ENCODE measurements at regions not wholly inside any gene's neighbourhood (a gene's known extent, or its start where the extent isn't known, plus 50 kb on each side); places are given as distances from the start of the nearest gene placed in this dataset.

DNA sequence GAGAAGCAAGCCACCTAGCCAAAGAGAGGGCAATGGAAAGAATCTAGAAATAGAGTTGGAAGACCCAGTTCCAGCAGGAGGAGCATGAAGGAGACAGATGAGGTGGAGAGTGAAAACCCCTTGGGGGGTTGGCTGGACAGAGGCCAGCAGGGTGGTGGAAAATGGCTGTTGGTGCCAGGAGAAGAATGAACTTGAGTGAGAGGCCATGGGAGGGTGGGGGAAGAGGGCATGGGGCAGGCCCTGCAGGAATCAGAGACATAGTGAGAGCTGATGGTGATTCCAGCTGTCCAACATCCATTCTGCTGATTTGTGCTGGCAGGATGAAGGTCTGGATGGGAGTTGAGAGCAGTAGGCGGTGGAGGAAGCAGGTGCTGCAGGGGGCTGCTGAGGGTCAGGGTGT, 108.0 kb upstream of the TNP1 start:
- H3K4me1 ChIP-seq (ENCODE audit: control insufficient read depth, insufficient read depth, low read length): no peaks in the 10 kb centered on the region
- H3K27ac ChIP-seq (ENCODE audit: low read depth, low read length): no peak overlapping the region
- WGBS (ENCODE audit: insufficient coverage): 89% methylated on average over 1 of the region's 1 CpG
- H3K9me3 ChIP-seq (ENCODE audit: control insufficient read depth, insufficient read depth, low read length): no peaks in the 10 kb centered on the region
- no peaks in the 10 kb centered on the region for H3K27me3 ChIP-seq (ENCODE audit: control insufficient read depth, insufficient read depth, low read length)
- H3K4me3 ChIP-seq (ENCODE audit: low read depth, low read length): no peak overlapping the region
- no peak for DNase-seq (ENCODE audit: low read depth in 4 of 6, low spot score in 6 of 6)
- no peaks in the 10 kb centered on the region for H3K36me3 ChIP-seq (ENCODE audit: control insufficient read depth, insufficient read depth, low read length)

DNA sequence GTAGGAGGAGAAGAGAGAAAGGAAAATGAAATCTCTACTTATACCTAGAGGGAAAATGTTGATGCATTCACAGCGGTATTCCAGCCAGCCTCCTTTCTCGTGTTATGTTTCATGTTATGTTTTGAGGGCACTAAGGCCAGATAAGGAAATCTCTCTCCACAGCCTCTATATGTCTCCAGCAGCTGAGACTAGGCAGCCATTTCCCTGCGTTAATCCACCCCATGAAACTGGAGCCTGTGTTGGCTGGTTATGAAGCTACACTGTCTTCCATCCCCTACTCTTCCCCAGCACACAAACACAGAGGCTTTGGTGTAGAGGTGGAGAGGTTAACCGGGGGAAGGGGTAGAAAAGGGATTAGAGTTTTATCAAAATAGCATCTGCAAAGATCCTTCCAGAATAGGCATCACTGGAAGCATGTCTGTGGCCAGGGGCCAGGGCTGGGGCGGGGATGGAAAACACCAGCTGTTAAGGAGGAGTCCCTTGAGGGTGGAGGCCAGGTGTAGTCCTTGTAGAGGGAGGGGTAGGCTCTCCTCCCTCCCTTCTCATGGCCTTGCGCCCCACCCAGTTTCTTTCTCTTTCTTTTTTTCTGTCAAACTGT, 100.9 kb upstream of the TNP1 start:
- H3K36me3 ChIP-seq (ENCODE audit: control insufficient read depth, insufficient read depth, low read length): no peaks in the 10 kb centered on the region
- no peak overlapping the region for H3K27ac ChIP-seq (ENCODE audit: low read depth, low read length)

DNA sequence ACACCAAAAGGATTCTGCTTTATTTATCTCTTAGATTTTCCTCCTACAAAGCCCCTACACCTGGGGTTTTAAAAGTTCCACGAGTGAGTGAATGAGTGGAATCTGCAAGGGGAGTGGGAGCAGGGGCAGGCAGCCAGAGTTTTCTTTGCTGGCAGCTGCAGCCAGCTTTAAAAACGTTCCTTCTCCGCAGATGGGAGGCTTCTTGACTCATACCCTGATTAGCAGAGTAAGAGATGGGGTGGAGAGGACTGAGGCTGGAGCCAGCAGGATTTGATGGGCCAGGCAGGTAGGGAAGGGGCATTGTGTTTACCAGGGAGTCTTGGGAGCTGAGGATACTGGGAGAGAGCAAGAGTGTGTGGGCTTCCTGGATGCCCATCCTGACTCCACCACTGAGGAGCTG, 99.6 kb upstream of the TNP1 start:
- Histone ChIP-seq H3K27ac (ENCODE audit: low read depth, low read length) (no peak overlapping the region), H3K36me3 (ENCODE audit: control insufficient read depth, insufficient read depth, low read length) (no peaks in the 10 kb centered on the region), H3K4me3 (ENCODE audit: low read depth, low read length) (no peak overlapping the region), H3K4me1 (ENCODE audit: control insufficient read depth, insufficient read depth, low read length) (no peaks in the 10 kb centered on the region), H3K9me3 (ENCODE audit: control insufficient read depth, insufficient read depth, low read length) (no peaks in the 10 kb centered on the region), H3K27me3 (ENCODE audit: control insufficient read depth, insufficient read depth, low read length) (no peaks in the 10 kb centered on the region)
- no peak for DNase-seq (ENCODE audit: low read depth in 4 of 6, low spot score in 6 of 6)
- WGBS (ENCODE audit: insufficient coverage): 13% methylated on average over 2 of the region's 3 CpGs

More for the DNA sequence above, 100.9 kb upstream of the TNP1 start:
- WGBS (ENCODE audit: insufficient coverage): no CpG with 5 or more reads among the region's 6 CpGs
- Histone ChIP-seq H3K4me1 (ENCODE audit: control insufficient read depth, insufficient read depth, low read length) (no peaks in the 10 kb centered on the region), H3K27me3 (ENCODE audit: control insufficient read depth, insufficient read depth, low read length) (no peaks in the 10 kb centered on the region), H3K9me3 (ENCODE audit: control insufficient read depth, insufficient read depth, low read length) (no peaks in the 10 kb centered on the region), H3K4me3 (ENCODE audit: low read depth, low read length) (no peak overlapping the region)
- DNase-seq (ENCODE audit: low read depth in 4 of 6, low spot score in 6 of 6): no peak

DNA sequence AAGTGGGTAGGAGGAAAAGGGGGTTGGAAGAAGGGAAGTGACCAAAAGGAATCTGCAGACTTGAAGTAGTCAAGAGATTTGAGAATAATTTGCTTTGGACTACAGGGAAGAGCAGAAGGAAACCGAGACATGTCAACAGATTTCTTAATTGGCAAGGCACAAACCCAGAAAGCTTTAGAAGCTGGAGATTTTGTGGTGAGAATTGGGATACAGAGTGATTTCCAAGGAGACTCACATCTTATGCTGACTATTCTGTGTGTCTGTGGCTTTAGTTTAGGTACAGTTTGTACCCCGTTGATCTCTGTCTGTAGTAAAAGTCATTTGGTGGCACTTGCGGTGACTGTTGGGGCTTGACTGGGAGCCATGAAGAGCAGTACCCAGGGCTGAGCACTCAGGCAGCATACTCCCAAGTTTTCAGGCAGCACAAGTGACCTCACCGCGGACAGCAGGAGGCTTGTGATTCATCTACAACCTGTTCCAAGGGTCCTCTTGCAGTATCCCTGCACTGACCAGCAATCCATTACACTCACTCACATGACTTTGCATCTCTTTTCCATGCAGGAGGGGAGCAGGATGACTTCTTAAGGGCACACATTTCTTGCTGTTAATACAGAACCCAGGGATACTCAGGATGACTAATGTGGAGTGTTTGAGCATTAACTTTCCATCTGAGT, 97.1 kb upstream of the TNP1 start:
- no peak overlapping the region for H3K27ac ChIP-seq (ENCODE audit: low read depth, low read length)
- no peaks in the 10 kb centered on the region for H3K36me3 ChIP-seq (ENCODE audit: control insufficient read depth, insufficient read depth, low read length)
- no peaks in the 10 kb centered on the region for H3K4me1 ChIP-seq (ENCODE audit: control insufficient read depth, insufficient read depth, low read length)
- no peak for DNase-seq (ENCODE audit: low read depth in 4 of 6, low spot score in 6 of 6)
- no peak overlapping the region for H3K4me3 ChIP-seq (ENCODE audit: low read depth, low read length)
- H3K9me3 ChIP-seq (ENCODE audit: control insufficient read depth, insufficient read depth, low read length): peaks cover 1% of the 10 kb centered on the region
- 89% methylated on average over 5 of the region's 5 CpGs for WGBS (ENCODE audit: insufficient coverage)
- no peaks in the 10 kb centered on the region for H3K27me3 ChIP-seq (ENCODE audit: control insufficient read depth, insufficient read depth, low read length)

DNA sequence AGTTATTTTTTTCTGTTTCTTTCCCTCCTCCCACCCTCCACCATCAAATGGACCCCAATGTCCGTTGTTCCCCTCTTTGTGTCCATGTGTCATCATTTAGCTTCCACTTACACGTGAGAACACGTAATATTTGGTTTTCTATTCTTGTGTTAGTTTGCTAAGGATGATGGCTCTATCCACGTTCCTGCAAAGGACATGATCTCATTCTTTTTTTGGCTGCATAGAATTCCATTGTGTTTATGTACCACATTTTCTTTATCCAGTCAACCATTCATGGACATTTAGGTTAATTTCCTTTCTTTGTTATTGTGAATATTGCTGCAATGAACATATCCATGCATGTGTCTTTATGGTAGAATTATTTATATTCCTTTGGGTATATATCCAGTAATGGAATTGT, 91.3 kb upstream of the TNP1 start:
- Histone ChIP-seq H3K27me3 (ENCODE audit: control insufficient read depth, insufficient read depth, low read length) (no peaks in the 10 kb centered on the region), H3K4me3 (ENCODE audit: low read depth, low read length) (no peak overlapping the region), H3K27ac (ENCODE audit: low read depth, low read length) (no peak overlapping the region), H3K9me3 (ENCODE audit: control insufficient read depth, insufficient read depth, low read length) (peaks cover 1% of the 10 kb centered on the region), H3K4me1 (ENCODE audit: control insufficient read depth, insufficient read depth, low read length) (peaks cover 6% of the 10 kb centered on the region), H3K36me3 (ENCODE audit: control insufficient read depth, insufficient read depth, low read length) (no peaks in the 10 kb centered on the region)
- no peak for DNase-seq (ENCODE audit: low read depth in 4 of 6, low spot score in 6 of 6)
- WGBS (ENCODE audit: insufficient coverage): no CpG with 5 or more reads among the region's 4 CpGs

DNA sequence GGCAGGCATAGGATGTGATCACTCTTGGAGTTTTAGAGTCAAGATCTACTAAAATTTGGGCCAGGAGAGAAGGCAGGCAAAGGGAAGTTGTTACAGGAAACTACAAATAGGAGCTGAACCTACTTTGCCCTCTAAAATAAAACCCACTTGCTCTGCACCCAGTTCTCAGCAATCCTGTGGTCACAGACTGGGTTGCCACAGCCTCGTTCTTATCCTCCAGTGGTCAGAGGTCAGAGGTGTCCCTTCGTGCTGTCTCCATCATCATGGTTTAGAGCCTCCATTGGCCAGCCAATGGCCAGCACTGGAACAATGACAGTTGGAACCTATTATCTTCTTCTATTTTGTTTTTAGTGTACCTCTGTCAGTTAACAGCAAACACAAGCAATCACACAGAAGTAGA, 90.7 kb upstream of the TNP1 start:
- DNase-seq (ENCODE audit: low read depth in 4 of 6, low spot score in 6 of 6): no peak
- H3K27me3 ChIP-seq (ENCODE audit: control insufficient read depth, insufficient read depth, low read length): no peaks in the 10 kb centered on the region
- no peak overlapping the region for H3K27ac ChIP-seq (ENCODE audit: low read depth, low read length)
- H3K4me3 ChIP-seq (ENCODE audit: low read depth, low read length): no peak overlapping the region
- H3K9me3 ChIP-seq (ENCODE audit: control insufficient read depth, insufficient read depth, low read length): peaks cover 1% of the 10 kb centered on the region
- H3K36me3 ChIP-seq (ENCODE audit: control insufficient read depth, insufficient read depth, low read length): no peaks in the 10 kb centered on the region
- H3K4me1 ChIP-seq (ENCODE audit: control insufficient read depth, insufficient read depth, low read length): peaks cover 6% of the 10 kb centered on the region
- 56% methylated on average over 2 of the region's 2 CpGs for WGBS (ENCODE audit: insufficient coverage)

DNA sequence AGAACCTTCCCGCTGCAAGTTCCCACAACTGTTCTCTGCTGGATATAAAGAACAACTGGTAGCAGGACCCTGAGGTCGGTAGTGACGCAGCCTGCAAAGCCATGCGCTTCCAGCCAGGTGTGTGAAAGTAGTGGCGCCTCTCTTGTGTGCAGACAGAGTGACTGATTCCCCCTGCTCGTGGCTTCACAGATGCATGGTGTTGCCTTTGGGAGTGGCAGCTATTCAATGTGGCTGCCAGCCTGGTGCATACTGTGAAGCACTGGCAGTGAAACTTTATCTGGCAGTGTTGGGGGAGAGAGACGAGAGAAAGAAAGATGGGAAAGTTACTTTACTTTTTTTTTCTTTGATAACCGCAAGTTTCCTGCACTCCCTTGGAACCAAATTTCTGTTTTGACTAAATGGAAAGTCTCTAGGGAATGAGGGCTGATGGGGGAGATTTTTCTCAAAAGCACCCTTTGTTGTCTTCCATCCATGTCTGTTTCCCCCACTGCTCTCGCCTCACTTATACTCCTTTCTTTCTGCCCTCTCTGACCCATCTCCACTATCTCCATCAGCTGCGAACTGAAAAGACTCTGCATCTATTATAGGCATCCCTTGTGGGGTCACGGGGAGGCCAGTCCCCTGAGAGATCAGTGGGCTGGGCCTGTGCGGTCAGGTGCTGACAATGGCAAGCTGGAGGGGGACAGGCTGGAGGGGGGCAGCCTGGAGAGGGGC, 90.0 kb upstream of the TNP1 start:
- WGBS (ENCODE audit: insufficient coverage): 43% methylated on average over 9 of the region's 12 CpGs
- DNase-seq (ENCODE audit: low read depth in 4 of 6, low spot score in 6 of 6): peak in 1 of 6 donors; percentile 44

DNA sequence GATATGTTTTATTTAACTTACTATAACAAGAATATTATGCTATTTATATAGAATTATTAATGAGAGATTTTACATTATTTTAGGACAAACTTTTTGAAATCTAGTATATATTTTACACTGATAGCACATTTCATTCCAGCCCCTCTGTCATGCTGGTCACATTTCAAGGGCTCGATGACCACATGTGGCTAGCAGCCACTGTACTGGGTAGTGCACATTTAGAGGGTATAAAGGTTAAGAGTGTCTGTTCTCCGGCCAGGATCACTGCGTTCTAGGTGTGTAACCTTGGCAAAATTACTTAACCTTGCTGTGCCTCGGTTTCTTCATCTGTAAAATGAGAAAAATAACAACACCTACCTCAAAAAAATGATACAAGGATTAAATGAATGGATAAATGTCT, 87.2 kb upstream of the TNP1 start:
- H3K9me3 ChIP-seq (ENCODE audit: control insufficient read depth, insufficient read depth, low read length): no peaks in the 10 kb centered on the region
- no peaks in the 10 kb centered on the region for H3K36me3 ChIP-seq (ENCODE audit: control insufficient read depth, insufficient read depth, low read length)
- no peak overlapping the region for H3K27ac ChIP-seq (ENCODE audit: low read depth, low read length)
- peaks cover 6% of the 10 kb centered on the region for H3K4me1 ChIP-seq (ENCODE audit: control insufficient read depth, insufficient read depth, low read length)
- DNase-seq (ENCODE audit: low read depth in 4 of 6, low spot score in 6 of 6): no peak
- no peak overlapping the region for H3K4me3 ChIP-seq (ENCODE audit: low read depth, low read length)
- no CpG with 5 or more reads among the region's 4 CpGs for WGBS (ENCODE audit: insufficient coverage)
- H3K27me3 ChIP-seq (ENCODE audit: control insufficient read depth, insufficient read depth, low read length): no peaks in the 10 kb centered on the region

More for the DNA sequence above, 90.0 kb upstream of the TNP1 start:
- Histone ChIP-seq H3K4me1 (ENCODE audit: control insufficient read depth, insufficient read depth, low read length) (peaks cover 6% of the 10 kb centered on the region), H3K27ac (ENCODE audit: low read depth, low read length) (no peak overlapping the region), H3K36me3 (ENCODE audit: control insufficient read depth, insufficient read depth, low read length) (no peaks in the 10 kb centered on the region), H3K27me3 (ENCODE audit: control insufficient read depth, insufficient read depth, low read length) (no peaks in the 10 kb centered on the region), H3K4me3 (ENCODE audit: low read depth, low read length) (no peak overlapping the region), H3K9me3 (ENCODE audit: control insufficient read depth, insufficient read depth, low read length) (peaks cover 1% of the 10 kb centered on the region)

DNA sequence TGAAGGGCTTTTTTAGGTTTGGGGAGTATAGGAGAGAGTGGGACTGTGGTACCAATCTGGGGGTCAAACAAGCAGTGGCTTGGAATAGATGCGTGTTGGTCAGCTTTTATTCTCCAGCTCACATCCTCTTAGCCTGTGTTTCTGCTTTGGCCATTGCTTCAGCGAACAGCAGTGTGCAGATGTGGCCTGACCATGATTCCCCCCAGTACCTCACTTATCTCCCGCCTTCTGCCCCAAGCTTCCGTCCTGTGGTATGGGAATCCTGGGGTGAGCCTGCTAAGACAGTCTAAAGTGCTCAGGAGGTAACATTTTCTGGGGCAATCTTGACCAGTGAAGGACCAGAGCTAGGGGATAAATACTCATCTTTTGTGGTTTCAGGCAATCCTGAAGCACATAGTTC, 84.9 kb upstream of the TNP1 start:
- H3K4me1 ChIP-seq (ENCODE audit: control insufficient read depth, insufficient read depth, low read length): peaks cover 3% of the 10 kb centered on the region
- no peak overlapping the region for H3K4me3 ChIP-seq (ENCODE audit: low read depth, low read length)
- H3K9me3 ChIP-seq (ENCODE audit: control insufficient read depth, insufficient read depth, low read length): no peaks in the 10 kb centered on the region
- H3K27ac ChIP-seq (ENCODE audit: low read depth, low read length): no peak overlapping the region
- no peaks in the 10 kb centered on the region for H3K27me3 ChIP-seq (ENCODE audit: control insufficient read depth, insufficient read depth, low read length)
- 88% methylated on average over 3 of the region's 4 CpGs for WGBS (ENCODE audit: insufficient coverage)
- no peaks in the 10 kb centered on the region for H3K36me3 ChIP-seq (ENCODE audit: control insufficient read depth, insufficient read depth, low read length)
- no peak for DNase-seq (ENCODE audit: low read depth in 4 of 6, low spot score in 6 of 6)

DNA sequence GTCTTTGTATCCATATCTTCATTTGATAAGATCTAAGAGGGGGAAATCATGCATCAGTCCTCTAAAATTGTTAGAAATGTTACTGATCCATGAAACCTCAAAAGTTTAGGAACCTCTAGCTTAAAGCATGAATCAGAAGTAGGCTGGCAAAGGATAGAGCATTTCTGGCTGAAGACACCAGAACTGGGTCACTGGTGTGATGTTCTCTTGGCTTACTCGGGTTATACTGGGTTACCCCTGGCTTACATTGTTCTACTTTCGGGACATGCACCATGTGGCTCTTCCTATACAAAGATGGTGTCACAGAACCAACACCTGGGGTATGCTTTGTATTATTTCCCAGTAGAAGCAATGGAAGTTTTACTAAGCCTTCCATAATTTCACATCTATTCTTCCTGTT, 83.2 kb upstream of the TNP1 start:
- H3K27me3 ChIP-seq (ENCODE audit: control insufficient read depth, insufficient read depth, low read length): no peaks in the 10 kb centered on the region
- H3K36me3 ChIP-seq (ENCODE audit: control insufficient read depth, insufficient read depth, low read length): no peaks in the 10 kb centered on the region
- H3K4me1 ChIP-seq (ENCODE audit: control insufficient read depth, insufficient read depth, low read length): no peaks in the 10 kb centered on the region
- no CpG with 5 or more reads among the region's 2 CpGs for WGBS (ENCODE audit: insufficient coverage)
- DNase-seq (ENCODE audit: low read depth in 4 of 6, low spot score in 6 of 6): no peak
- H3K27ac ChIP-seq (ENCODE audit: low read depth, low read length): no peak overlapping the region
- H3K4me3 ChIP-seq (ENCODE audit: low read depth, low read length): no peak overlapping the region
- no peaks in the 10 kb centered on the region for H3K9me3 ChIP-seq (ENCODE audit: control insufficient read depth, insufficient read depth, low read length)

Measured in spinal cord (tissue), 9 donors.